K562 (cell line): ENCODE measurements at regions not wholly inside any gene's neighbourhood (a gene's known extent, or its start where the extent isn't known, plus 50 kb on each side); places are given as distances from the start of the nearest gene placed in this dataset.

ENCODE experiments used
- ATAC-seq: fragments of 200-7000 bp; cut with Tn5 transposase; 3 replicates; pipeline ENCODE4 v1.9.1; 2020; ENCODE audit warnings: moderate library complexity
- BruUV-seq: library from RNA; stranded (reverse); fragments of 400-500 nt; replicated peaks from 2 replicates; lab custom pipeline; 2021; lab: Mats Ljungman, UMichigan
- CTCF ChIA-PET: fragments of 300-600 bp; formaldehyde crosslinking; extraction: SDS; loops from one replicate; lab custom pipeline; 2021; ENCODE audit warnings: low intra/inter-chr PET ratio; lab: Yijun Ruan, JAX
- POLR2A ChIA-PET: fragments of 300-600, 350-650 bp; sonication (Branson Sonifier 250); formaldehyde crosslinking; extraction: SDS; loops from one replicate; lab custom pipeline; 2021; ENCODE audit warnings: antibody characterized with exemption, inconsistent platforms; lab: Yijun Ruan, JAX
- DNase-seq, 4 experiments: peaks; one replicate each; pipeline versions ENCODE4 v3.0.0 to v3.0.0-alpha.2; 2011 to 2018; ENCODE audit warnings: low spot score in 3 of 4, mixed read lengths in 3 of 4; ENCODE audit errors: extremely low read depth in 1 of 4
- FAIRE-seq: peaks from 2 replicates; lab custom pipeline; 2011; peaks lifted over from hg19 to GRCh38; lab: Jason Lieb, UNC
- H2AFZ ChIP-seq: 2 replicates; pipeline ENCODE4 v1.6.0; 2011; ENCODE audit warnings: low read depth, low read length, control low read depth, inconsistent platforms
- H3K27ac ChIP-seq: fragments of 200-600 bp; 3 replicates; pipeline ENCODE4 v1.8.0; 2011; ENCODE audit warnings: low read depth, mild to moderate bottlenecking, control low read depth, inconsistent platforms, low read length, moderate library complexity, mixed read lengths; ENCODE audit errors: extremely low read depth
- H3K27me3 ChIP-seq, 2 experiments: fragments of 300-600 bp in 1 of 2; 2 replicates in 1 of 2; 3 replicates in 1 of 2; pipeline versions ENCODE4 v1.6.0 to v1.8.0; 2011; ENCODE audit warnings: inconsistent platforms in 2 of 2, low read length in 2 of 2, mild to moderate bottlenecking in 1 of 2, mixed read lengths in 1 of 2, moderate library complexity in 1 of 2; ENCODE audit not compliant: control insufficient read depth in 2 of 2, insufficient read depth in 2 of 2
- H3K36me3 ChIP-seq: fragments of 300-600 bp; 3 replicates; pipeline ENCODE4 v1.8.0; 2011; ENCODE audit warnings: mild to moderate bottlenecking, low read length, inconsistent platforms; ENCODE audit not compliant: control insufficient read depth, insufficient read depth
- H3K4me1 ChIP-seq, 2 experiments: fragments of 200-600 bp in 1 of 2; replicated peaks in 1 of 2; 2 replicates in 1 of 2; 3 replicates in 1 of 2; pipeline versions ENCODE4 v1.5.1 to v1.8.0; 2011; ENCODE audit warnings: inconsistent platforms in 2 of 2, low read length in 2 of 2, mild to moderate bottlenecking in 1 of 2, mixed read lengths in 1 of 2, moderate library complexity in 1 of 2; ENCODE audit not compliant: control insufficient read depth in 2 of 2, insufficient read depth in 2 of 2
- H3K4me2 ChIP-seq: 2 replicates; pipeline ENCODE4 v1.6.1; 2011; ENCODE audit warnings: low read length, control low read depth, inconsistent platforms, mixed read lengths; ENCODE audit not compliant: insufficient read depth
- H3K4me3 ChIP-seq: fragments of 200-600 bp; sonication (generic), shearing (Covaris generic); 2 replicates; pipeline ENCODE4 v1.5.1; 2016; ENCODE audit warnings: control low read depth, inconsistent platforms
- H3K79me2 ChIP-seq: fragments of 200-600 bp; 3 replicates; pipeline ENCODE4 v1.8.0; 2011; ENCODE audit warnings: low read length, inconsistent platforms; ENCODE audit not compliant: control insufficient read depth, insufficient read depth
- H3K9ac ChIP-seq, 2 experiments: 2 replicates each; pipeline versions ENCODE4 v1.6.0 to v1.6.1; 2011; ENCODE audit warnings: low read depth in 2 of 2, low read length in 2 of 2, control low read depth in 1 of 2, inconsistent platforms in 1 of 2, mild to moderate bottlenecking in 1 of 2, mixed read lengths in 1 of 2; ENCODE audit not compliant: insufficient read depth in 1 of 2
- H3K9me1 ChIP-seq: one replicate; pipeline ENCODE4 v1.6.0; 2011; ENCODE audit warnings: inconsistent platforms, mild to moderate bottlenecking, low read length, moderate library complexity; ENCODE audit not compliant: control insufficient read depth, insufficient read depth
- H3K9me3 ChIP-seq: replicated peaks from 2 replicates; pipeline ENCODE4 v1.5.1; 2011; ENCODE audit warnings: low read depth, low read length, inconsistent platforms; ENCODE audit not compliant: control insufficient read depth, insufficient read depth
- H4K20me1 ChIP-seq: replicated peaks from 2 replicates; pipeline ENCODE4 v1.6.1; 2011; ENCODE audit warnings: low read length, inconsistent platforms, mixed read lengths; ENCODE audit not compliant: control insufficient read depth, insufficient read depth
- BHLHE40 ChIP-seq: IDR thresholded peaks from 2 replicates; pipeline ENCODE4 v1.6.1; 2011; ENCODE audit warnings: low read length, improper control_type of control experiment
- CREB1 ChIP-seq, 2 experiments: sonication (generic) in 1 of 2; formaldehyde crosslinking in 1 of 2; IDR thresholded peaks; 2 replicates each; pipeline versions ENCODE4 v1.6.1 to v1.8.0; 2012 to 2022; ENCODE audit warnings: inconsistent platforms in 1 of 2, mild to moderate bottlenecking in 1 of 2, missing genetic modification reagents in 1 of 2, moderate library complexity in 1 of 2
- RFX7 ChIP-seq: fragments of 250-450 bp; sonication (Bioruptor Pico); IDR thresholded peaks from 2 replicates; pipeline ENCODE4 v1.5.1; 2021; ENCODE audit warnings: mild to moderate bottlenecking
- SNRNP70 ChIP-seq: fragments of 200-400 bp; formaldehyde crosslinking; optimal IDR thresholded peaks from 2 replicates; pipeline ENCODE3; 2017; ENCODE audit warnings: low read depth, low read length
- ZNF586 ChIP-seq: fragments of 450-650 bp; formaldehyde crosslinking; conservative IDR thresholded peaks from 2 replicates; pipeline ENCODE4 v1.4.0; 2020; ENCODE audit warnings: mild to moderate bottlenecking, moderate library complexity
- WGBS: fragments of 100-300 bp; shearing (Covaris generic); methylation state at CpG from one replicate; pipeline ENCODE4 v1.1.6; 2016; ENCODE audit warnings: low coverage, mixed read lengths; ENCODE audit not compliant: insufficient coverage; ENCODE audit errors: missing lambda C conversion rate; 5-methylcytosine and 5-hydroxymethylcytosine counted together
- in situ Hi-C: fragments of 300-500 bp; cut with MboI; formaldehyde crosslinking; loops from 4 replicates; pipeline ENCODE4 v1.15.0; 2018; ENCODE audit warnings: inconsistent platforms, mixed read lengths
- intact Hi-C: fragments of 100-400 bp; cut with micrococcal nuclease; formaldehyde crosslinking; loops from 2 replicates; pipeline ENCODE4 v1.14.2; 2022
- TF ChIP-seq, protein P1 (sequence below), 2 experiments: IDR thresholded peaks; 2 replicates each; pipeline ENCODE4 v1.6.1; 2012; ENCODE audit warnings: improper control_type of control experiment in 2 of 2, low read depth in 2 of 2, low read length in 2 of 2, borderline replicate concordance in 1 of 2
- TF ChIP-seq, protein P2 (sequence below): fragments of 250-450 bp; sonication (Bioruptor Pico); IDR thresholded peaks from 2 replicates; pipeline ENCODE4 v1.5.0; 2020; ENCODE audit warnings: mild to moderate bottlenecking
- TF ChIP-seq, protein P3 (sequence below): sonication (generic); formaldehyde crosslinking; IDR thresholded peaks from 2 replicates; pipeline ENCODE4 v1.8.1; 2023; ENCODE audit warnings: mild to moderate bottlenecking, missing genetic modification reagents, moderate library complexity
- TF ChIP-seq, protein P4 (sequence below): fragments of 250-450 bp; sonication (Bioruptor Pico); IDR thresholded peaks from 2 replicates; pipeline ENCODE4 v1.4.0; 2020; ENCODE audit warnings: mild to moderate bottlenecking, moderate library complexity

DNA sequence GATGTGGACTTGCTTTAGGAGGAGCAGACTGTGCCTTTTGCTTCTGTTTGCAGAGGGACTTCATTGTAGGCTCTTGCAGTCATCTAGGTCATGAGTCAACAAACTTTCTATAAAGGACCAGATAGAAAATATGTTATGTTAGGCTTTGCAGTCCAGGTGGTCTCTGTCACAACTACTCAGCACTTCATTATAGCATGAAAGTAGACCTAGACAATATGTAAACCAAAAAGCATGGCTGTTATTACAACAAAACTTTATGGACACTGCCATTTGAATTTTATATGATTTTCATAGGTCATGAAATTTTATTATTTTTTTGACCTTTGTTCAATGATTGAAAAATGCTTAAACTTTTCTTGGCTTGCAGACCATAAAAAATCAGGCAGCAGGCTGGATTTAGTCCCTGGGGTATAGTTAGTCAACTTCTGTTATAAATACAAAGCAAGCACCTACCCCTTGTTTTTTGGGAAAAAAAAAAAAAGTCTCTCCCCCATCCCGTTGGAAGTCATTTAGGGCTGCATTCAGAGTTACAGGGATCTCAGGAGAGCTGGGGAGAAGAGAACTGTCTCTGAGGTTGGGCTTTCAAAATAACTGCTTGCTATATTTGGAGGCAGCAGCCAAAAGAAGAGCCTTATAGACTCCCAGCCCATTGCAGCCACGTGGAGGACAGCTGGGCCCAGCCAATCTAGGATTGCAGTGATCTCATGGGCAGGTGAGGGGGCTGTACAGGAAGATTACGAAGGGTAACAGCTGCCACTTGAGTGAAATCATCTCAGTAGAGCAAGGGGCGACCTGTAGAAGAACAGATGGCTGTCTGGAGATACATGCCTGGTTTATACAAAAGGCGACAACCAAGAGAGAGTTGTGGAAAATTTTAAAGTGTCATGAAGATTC, 136.6 kb upstream of the TNC start:
- in situ Hi-C loops (no loop called here), intact Hi-C loops (no loop called here)
- no peak overlapping the region for H3K9ac ChIP-seq
- no peak overlapping the region for H3K4me3 ChIP-seq
- no peak for TF ChIP-seq RFX7 (CRISPR knock-in tag)
- no peak for TF ChIP-seq CREB1 (IDR thresholded peaks at IDR 0.05)
- TF ChIP-seq CREB1 (CRISPR knock-in tag; IDR thresholded peaks at IDR 0.05): no peak
- no peak for TF ChIP-seq BHLHE40
- TF ChIP-seq ZNF586 (CRISPR knock-in tag): no peak
- TF ChIP-seq, protein P1, sequence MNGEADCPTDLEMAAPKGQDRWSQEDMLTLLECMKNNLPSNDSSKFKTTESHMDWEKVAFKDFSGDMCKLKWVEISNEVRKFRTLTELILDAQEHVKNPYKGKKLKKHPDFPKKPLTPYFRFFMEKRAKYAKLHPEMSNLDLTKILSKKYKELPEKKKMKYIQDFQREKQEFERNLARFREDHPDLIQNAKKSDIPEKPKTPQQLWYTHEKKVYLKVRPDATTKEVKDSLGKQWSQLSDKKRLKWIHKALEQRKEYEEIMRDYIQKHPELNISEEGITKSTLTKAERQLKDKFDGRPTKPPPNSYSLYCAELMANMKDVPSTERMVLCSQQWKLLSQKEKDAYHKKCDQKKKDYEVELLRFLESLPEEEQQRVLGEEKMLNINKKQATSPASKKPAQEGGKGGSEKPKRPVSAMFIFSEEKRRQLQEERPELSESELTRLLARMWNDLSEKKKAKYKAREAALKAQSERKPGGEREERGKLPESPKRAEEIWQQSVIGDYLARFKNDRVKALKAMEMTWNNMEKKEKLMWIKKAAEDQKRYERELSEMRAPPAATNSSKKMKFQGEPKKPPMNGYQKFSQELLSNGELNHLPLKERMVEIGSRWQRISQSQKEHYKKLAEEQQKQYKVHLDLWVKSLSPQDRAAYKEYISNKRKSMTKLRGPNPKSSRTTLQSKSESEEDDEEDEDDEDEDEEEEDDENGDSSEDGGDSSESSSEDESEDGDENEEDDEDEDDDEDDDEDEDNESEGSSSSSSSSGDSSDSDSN (IDR thresholded peaks at IDR 0.05; ENCODE audit: borderline replicate concordance in 1 of 2, low read depth in 2 of 2, low read length in 2 of 2): no peak
- TF ChIP-seq, protein P2, sequence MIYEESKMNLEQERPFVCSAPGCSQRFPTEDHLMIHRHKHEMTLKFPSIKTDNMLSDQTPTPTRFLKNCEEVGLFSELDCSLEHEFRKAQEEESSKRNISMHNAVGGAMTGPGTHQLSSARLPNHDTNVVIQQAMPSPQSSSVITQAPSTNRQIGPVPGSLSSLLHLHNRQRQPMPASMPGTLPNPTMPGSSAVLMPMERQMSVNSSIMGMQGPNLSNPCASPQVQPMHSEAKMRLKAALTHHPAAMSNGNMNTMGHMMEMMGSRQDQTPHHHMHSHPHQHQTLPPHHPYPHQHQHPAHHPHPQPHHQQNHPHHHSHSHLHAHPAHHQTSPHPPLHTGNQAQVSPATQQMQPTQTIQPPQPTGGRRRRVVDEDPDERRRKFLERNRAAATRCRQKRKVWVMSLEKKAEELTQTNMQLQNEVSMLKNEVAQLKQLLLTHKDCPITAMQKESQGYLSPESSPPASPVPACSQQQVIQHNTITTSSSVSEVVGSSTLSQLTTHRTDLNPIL (CRISPR knock-in tag): no peak
- TF ChIP-seq, protein P3, sequence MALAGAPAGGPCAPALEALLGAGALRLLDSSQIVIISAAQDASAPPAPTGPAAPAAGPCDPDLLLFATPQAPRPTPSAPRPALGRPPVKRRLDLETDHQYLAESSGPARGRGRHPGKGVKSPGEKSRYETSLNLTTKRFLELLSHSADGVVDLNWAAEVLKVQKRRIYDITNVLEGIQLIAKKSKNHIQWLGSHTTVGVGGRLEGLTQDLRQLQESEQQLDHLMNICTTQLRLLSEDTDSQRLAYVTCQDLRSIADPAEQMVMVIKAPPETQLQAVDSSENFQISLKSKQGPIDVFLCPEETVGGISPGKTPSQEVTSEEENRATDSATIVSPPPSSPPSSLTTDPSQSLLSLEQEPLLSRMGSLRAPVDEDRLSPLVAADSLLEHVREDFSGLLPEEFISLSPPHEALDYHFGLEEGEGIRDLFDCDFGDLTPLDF: no peak
- TF ChIP-seq, protein P4, sequence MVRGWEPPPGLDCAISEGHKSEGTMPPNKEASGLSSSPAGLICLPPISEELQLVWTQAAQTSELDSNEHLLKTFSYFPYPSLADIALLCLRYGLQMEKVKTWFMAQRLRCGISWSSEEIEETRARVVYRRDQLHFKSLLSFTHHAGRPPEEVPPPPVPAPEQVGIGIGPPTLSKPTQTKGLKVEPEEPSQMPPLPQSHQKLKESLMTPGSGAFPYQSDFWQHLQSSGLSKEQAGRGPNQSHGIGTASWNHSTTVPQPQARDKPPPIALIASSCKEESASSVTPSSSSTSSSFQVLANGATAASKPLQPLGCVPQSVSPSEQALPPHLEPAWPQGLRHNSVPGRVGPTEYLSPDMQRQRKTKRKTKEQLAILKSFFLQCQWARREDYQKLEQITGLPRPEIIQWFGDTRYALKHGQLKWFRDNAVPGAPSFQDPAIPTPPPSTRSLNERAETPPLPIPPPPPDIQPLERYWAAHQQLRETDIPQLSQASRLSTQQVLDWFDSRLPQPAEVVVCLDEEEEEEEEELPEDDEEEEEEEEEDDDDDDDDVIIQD (CRISPR knock-in tag): no peak
- no peak for TF ChIP-seq SNRNP70
- no peaks in the 10 kb centered on the region for H3K9me1 ChIP-seq
- FAIRE-seq (no peak), DNase-seq (no peak), ATAC-seq (no peak)
- ChIA-PET POLR2A (interaction anchor here (0.7 kb wide), 1 partner anchor 29 kb away, joined by 3 read pairs; no protein-coding TSS in a partner anchor), CTCF (no interaction called here)
- H3K4me1 ChIP-seq: no peaks in the 10 kb centered on the region
- no peaks in the 10 kb centered on the region for H4K20me1 ChIP-seq
- H3K79me2 ChIP-seq: no peaks in the 10 kb centered on the region
- no peak overlapping the region for H3K27ac ChIP-seq
- no peak overlapping the region for H2AFZ ChIP-seq
- H3K9me3 ChIP-seq: no peaks in the 10 kb centered on the region
- H3K27me3 ChIP-seq: no peaks in the 10 kb centered on the region
- no TSS peak for BruUV-seq
- H3K4me2 ChIP-seq: no peak overlapping the region
- no peaks in the 10 kb centered on the region for H3K36me3 ChIP-seq
- WGBS: 2% methylated on average over 5 of the region's 5 CpGs
